H9 (cell line): ENCODE measurements at regions not wholly inside any gene's neighbourhood (a gene's known extent, or its start where the extent isn't known, plus 50 kb on each side); places are given as distances from the start of the nearest gene placed in this dataset.

Experiments used
- DNase-seq: peaks from one replicate; pipeline ENCODE4 v3.0.0-alpha.2; 2017
- H2AFZ ChIP-seq: one replicate; pipeline ENCODE4 v1.6.1; 2013; ENCODE audit warnings: mild to moderate bottlenecking, low read length, control low read depth, moderate library complexity
- H2AK5ac ChIP-seq: 2 replicates; pipeline ENCODE4 v1.6.1; 2013; ENCODE audit warnings: low read length, control low read depth, mixed read lengths; ENCODE audit not compliant: insufficient read length
- H2BK120ac ChIP-seq: one replicate; pipeline ENCODE4 v1.6.1; 2013; ENCODE audit warnings: low read depth, mild to moderate bottlenecking, low read length, control low read depth, inconsistent platforms; ENCODE audit not compliant: poor library complexity, severe bottlenecking
- H2BK12ac ChIP-seq: 2 replicates; pipeline ENCODE4 v1.6.1; 2013; ENCODE audit warnings: low read length, control low read depth, mixed read lengths, low read depth; ENCODE audit not compliant: insufficient read length
- H2BK15ac ChIP-seq: 2 replicates; pipeline ENCODE4 v1.6.1; 2013; ENCODE audit warnings: low read depth, low read length, control low read depth
- H2BK20ac ChIP-seq: one replicate; pipeline ENCODE4 v1.6.1; 2013; ENCODE audit warnings: low read depth, mild to moderate bottlenecking, low read length, control low read depth, inconsistent platforms; ENCODE audit not compliant: poor library complexity, severe bottlenecking
- H2BK5ac ChIP-seq: 2 replicates; pipeline ENCODE4 v1.6.1; 2013; ENCODE audit warnings: low read length, control low read depth, mixed read lengths; ENCODE audit not compliant: insufficient read length
- H3K14ac ChIP-seq: 2 replicates; pipeline ENCODE4 v1.6.1; 2013; ENCODE audit warnings: low read length, control low read depth; ENCODE audit not compliant: insufficient read depth
- H3K18ac ChIP-seq: 2 replicates; pipeline ENCODE4 v1.6.1; 2013; ENCODE audit warnings: low read depth, mild to moderate bottlenecking, mixed read lengths, low read length, control low read depth; ENCODE audit not compliant: insufficient read length
- H3K23ac ChIP-seq: 2 replicates; pipeline ENCODE4 v1.6.1; 2013; ENCODE audit warnings: low read length, control low read depth, mixed read lengths, low read depth; ENCODE audit not compliant: insufficient read length
- H3K23me2 ChIP-seq: 2 replicates; pipeline ENCODE4 v1.6.1; 2013; ENCODE audit warnings: low read depth, mild to moderate bottlenecking, mixed read lengths, low read length, control low read depth; ENCODE audit not compliant: insufficient read length, poor library complexity, severe bottlenecking
- H3K27ac ChIP-seq: 2 replicates; pipeline ENCODE4 v1.5.1; 2013; ENCODE audit warnings: low read length, control low read depth, mixed read lengths, low read depth; ENCODE audit not compliant: insufficient read length
- H3K27me3 ChIP-seq: 2 replicates; pipeline ENCODE4 v1.6.1; 2013; ENCODE audit warnings: low read length, control low read depth, inconsistent platforms; ENCODE audit not compliant: insufficient read depth
- H3K4ac ChIP-seq: 2 replicates; pipeline ENCODE4 v1.6.1; 2013; ENCODE audit warnings: low read depth, mild to moderate bottlenecking, control low read depth, inconsistent platforms, low read length, moderate library complexity
- H3K4me1 ChIP-seq: 2 replicates; pipeline ENCODE4 v1.6.1; 2013; ENCODE audit warnings: low read length, control low read depth, inconsistent platforms; ENCODE audit not compliant: insufficient read depth
- H3K4me2 ChIP-seq: 2 replicates; pipeline ENCODE4 v1.6.1; 2013; ENCODE audit warnings: low read length, control low read depth, mixed read lengths; ENCODE audit not compliant: insufficient read length, insufficient read depth
- H3K56ac ChIP-seq: 2 replicates; pipeline ENCODE4 v1.6.1; 2013; ENCODE audit warnings: low read depth, mild to moderate bottlenecking, mixed read lengths, low read length, control low read depth; ENCODE audit not compliant: insufficient read length
- H3K79me1 ChIP-seq: 2 replicates; pipeline ENCODE4 v1.6.1; 2013; ENCODE audit warnings: low read depth, mild to moderate bottlenecking, moderate library complexity, low read length, control low read depth, inconsistent platforms; ENCODE audit not compliant: insufficient read depth, poor library complexity, severe bottlenecking
- H3K79me2 ChIP-seq: 2 replicates; pipeline ENCODE4 v1.6.1; 2013; ENCODE audit warnings: low read length, control low read depth, inconsistent platforms; ENCODE audit not compliant: insufficient read depth
- H3K9ac ChIP-seq: 2 replicates; pipeline ENCODE4 v1.6.1; 2013; ENCODE audit warnings: low read length, control low read depth, mixed read lengths; ENCODE audit not compliant: insufficient read length; ENCODE audit errors: extremely low read depth
- H3K9me3 ChIP-seq: one replicate; pipeline ENCODE4 v1.6.1; 2013; ENCODE audit warnings: low read depth, low read length, inconsistent platforms; ENCODE audit not compliant: control insufficient read depth
- H3T11ph ChIP-seq: one replicate; pipeline ENCODE4 v1.6.1; 2013; ENCODE audit warnings: mild to moderate bottlenecking, low read length, control low read depth, inconsistent platforms
- H4K20me1 ChIP-seq: one replicate; pipeline ENCODE4 v1.6.1; 2013; ENCODE audit not compliant: control insufficient read depth, insufficient read length, insufficient read depth
- H4K5ac ChIP-seq: 2 replicates; pipeline ENCODE4 v1.6.1; 2013; ENCODE audit warnings: low read depth, mild to moderate bottlenecking, mixed read lengths, low read length, control low read depth; ENCODE audit not compliant: insufficient read length
- H4K8ac ChIP-seq: replicated peaks from 2 replicates; pipeline ENCODE4 v1.6.1; 2013; ENCODE audit warnings: low read length, control low read depth, mixed read lengths, low read depth; ENCODE audit not compliant: insufficient read length
- H4K91ac ChIP-seq: 2 replicates; pipeline ENCODE4 v1.6.1; 2013; ENCODE audit warnings: low read depth, mild to moderate bottlenecking, moderate library complexity, mixed read lengths, low read length, control low read depth; ENCODE audit not compliant: insufficient read length
- H3K27ac Mint-ChIP-seq, 3 experiments: 2 replicates in 2 of 3; 3 replicates in 1 of 3; pipeline ENCODE4 v1.8.0; 2020 to 2021; ENCODE audit warnings: mixed read lengths in 3 of 3, mild to moderate bottlenecking in 1 of 3, moderate library complexity in 1 of 3
- H3K27me3 Mint-ChIP-seq: 2 replicates; pipeline ENCODE4 v1.8.0; 2021; ENCODE audit warnings: low read depth, mild to moderate bottlenecking, moderate library complexity, mixed read lengths
- H3K36me3 Mint-ChIP-seq, 3 experiments: 2 replicates in 2 of 3; 3 replicates in 1 of 3; pipeline ENCODE4 v1.8.0; 2020 to 2021; ENCODE audit warnings: low read depth in 3 of 3, mixed read lengths in 3 of 3; ENCODE audit not compliant: insufficient read depth in 1 of 3
- H3K4me1 Mint-ChIP-seq, 2 experiments: 2 replicates each; pipeline ENCODE4 v1.8.0; 2020; ENCODE audit warnings: mixed read lengths in 2 of 2
- H3K4me3 Mint-ChIP-seq, 2 experiments: 2 replicates in 1 of 2; 3 replicates in 1 of 2; pipeline ENCODE4 v1.8.0; 2020 to 2021; ENCODE audit warnings: mild to moderate bottlenecking in 2 of 2, mixed read lengths in 2 of 2, moderate library complexity in 1 of 2
- H3K9me3 Mint-ChIP-seq, 2 experiments: 2 replicates in 1 of 2; 3 replicates in 1 of 2; pipeline ENCODE4 v1.8.0; 2020; ENCODE audit warnings: mild to moderate bottlenecking in 2 of 2, mixed read lengths in 2 of 2, moderate library complexity in 1 of 2
- CTCF ChIP-seq: fragments of 200-600 bp; sonication (generic); conservative IDR thresholded peaks from 3 replicates; pipeline ENCODE4 v1.8.0; 2021; ENCODE audit warnings: antibody characterized with exemption, mild to moderate bottlenecking
- WGBS: extraction: QIAGEN DNeasy Blood & Tissue Kit; methylation state at CpG from one replicate; pipeline ENCODE4 v1.1.7; 2013; ENCODE audit warnings: missing lambda C conversion rate, low lambda C conversion rate, mixed read lengths; ENCODE audit not compliant: insufficient read length; ENCODE audit errors: extremely low coverage; 5-methylcytosine and 5-hydroxymethylcytosine counted together

- H3K9me3 Mint-ChIP-seq: peaks cover 4 to 5% of the 10 kb centered on the region in 2 experiments; a peak in 2 of 5 replicates
- H2AFZ ChIP-seq: no peak overlapping the region
- no peaks in the 10 kb centered on the region for H3K79me2 ChIP-seq
- H2BK15ac ChIP-seq: no peak overlapping the region
- H3K4me3 Mint-ChIP-seq: no peak overlapping the region
- no peak overlapping the region for H4K91ac ChIP-seq
- no peaks in the 10 kb centered on the region for H3K79me1 ChIP-seq
- no peak overlapping the region for H2BK5ac ChIP-seq
- no peak overlapping the region for H2BK20ac ChIP-seq
- no CpG with 5 or more reads among the region's 1 CpG for WGBS
- no peak overlapping the region for H3K23ac ChIP-seq
- H3K36me3 Mint-ChIP-seq: peaks cover 0 to 6% (median 0%) of the 10 kb centered on the region in 3 experiments; a peak in 1 of 7 replicates
- no peak overlapping the region for H4K5ac ChIP-seq
- no peak for TF ChIP-seq CTCF
- H2BK120ac ChIP-seq: no peak overlapping the region
- H3K27me3 Mint-ChIP-seq: peaks cover 2% of the 10 kb centered on the region; the same call in 1 of the 2 replicates
- H3K4me2 ChIP-seq: no peak overlapping the region
- no peak overlapping the region for H3K9ac ChIP-seq
- H3K9me3 ChIP-seq: no peaks in the 10 kb centered on the region
- no peak overlapping the region for H2BK12ac ChIP-seq
- H3K27ac Mint-ChIP-seq: no peak overlapping the region
- peaks cover 5 to 11% of the 10 kb centered on the region in 2 experiments for H3K4me1 Mint-ChIP-seq
- H3K27me3 ChIP-seq: no peaks in the 10 kb centered on the region
- no peak overlapping the region for H3T11ph ChIP-seq
- H4K20me1 ChIP-seq: no peaks in the 10 kb centered on the region
- H3K23me2 ChIP-seq: no peaks in the 10 kb centered on the region
- H3K56ac ChIP-seq: no peak overlapping the region
- no peak overlapping the region for H3K27ac ChIP-seq
- no peak overlapping the region for H3K14ac ChIP-seq
- no peak overlapping the region for H4K8ac ChIP-seq
- no peak overlapping the region for H2AK5ac ChIP-seq
- no peaks in the 10 kb centered on the region for H3K4me1 ChIP-seq
- H3K18ac ChIP-seq: no peak overlapping the region
- DNase-seq: no peak
- H3K4ac ChIP-seq: no peak overlapping the region
Observed at GRCh38 chr10:128322950-128323349, 196.7 kb upstream of the MKI67 start.
